IMR-90 (cell line): ENCODE measurements at regions not wholly inside any gene's neighbourhood (a gene's known extent, or its start where the extent isn't known, plus 50 kb on each side); places are given as distances from the start of the nearest gene placed in this dataset.

Experiments used
- CEBPB ChIP-seq: IDR thresholded peaks from 2 replicates; pipeline ENCODE4 v1.6.1; 2012; ENCODE audit warnings: low read depth, low read length, improper control_type of control experiment
- CTCF ChIP-seq: conservative IDR thresholded peaks from 2 replicates; pipeline ENCODE4 v1.5.1; 2012; ENCODE audit warnings: mild to moderate bottlenecking, low read depth, low read length, improper control_type of control experiment
- MAFK ChIP-seq: IDR thresholded peaks from 2 replicates; pipeline ENCODE4 v1.6.1; 2012; ENCODE audit warnings: low read depth, low read length, improper control_type of control experiment
- MXI1 ChIP-seq: IDR thresholded peaks from 2 replicates; pipeline ENCODE4 v1.6.1; 2012; ENCODE audit warnings: low read depth, mild to moderate bottlenecking, low read length, moderate library complexity, borderline replicate concordance
- POLR2A ChIP-seq: IDR thresholded peaks from 2 replicates; pipeline ENCODE4 v1.6.1; 2012; ENCODE audit warnings: mild to moderate bottlenecking, low read depth, low read length
- RAD21 ChIP-seq: IDR thresholded peaks from 2 replicates; pipeline ENCODE4 v1.6.1; 2012; ENCODE audit warnings: low read length, improper control_type of control experiment
- RCOR1 ChIP-seq: IDR thresholded peaks from 2 replicates; pipeline ENCODE4 v1.6.1; 2012; ENCODE audit warnings: mild to moderate bottlenecking, low read length, improper control_type of control experiment; ENCODE audit not compliant: insufficient replicate concordance
- SMC3 ChIP-seq: fragments of 150-350 bp; IDR thresholded peaks from 2 replicates; pipeline ENCODE4 v1.6.1; 2016; ENCODE audit warnings: low read depth, mild to moderate bottlenecking, antibody characterized with exemption, low read length, moderate library complexity
- USF2 ChIP-seq: fragments of 150-350 bp; IDR thresholded peaks from 2 replicates; pipeline ENCODE4 v1.6.1; 2017; ENCODE audit warnings: mild to moderate bottlenecking, antibody characterized with exemption, low read length, low read depth

- TF ChIP-seq CTCF (no peak), RCOR1 (no peak), POLR2A (no peak), CEBPB (peak; percentile 60; the same call in 1 of the 2 replicates), SMC3 (no peak), MAFK (peak; percentile 16; the same call in 1 of the 2 replicates), USF2 (no peak), RAD21 (no peak), MXI1 (no peak)
Measured at GRCh38 chrX:44400588-44400987, 57.1 kb upstream of the EFHC2 start.
